GM21381 (cell line): ENCODE measurements at regions not wholly inside any gene's neighbourhood (a gene's known extent, or its start where the extent isn't known, plus 50 kb on each side); places are given as distances from the start of the nearest gene placed in this dataset.

Source experiments
- ATAC-seq: cut with Tn5 transposase; IDR thresholded peaks from one replicate; pipeline ENCODE4 v1.9.1; 2021; ENCODE audit warnings: mild to moderate bottlenecking, moderate library complexity; ENCODE audit not compliant: unreplicated experiment

DNA sequence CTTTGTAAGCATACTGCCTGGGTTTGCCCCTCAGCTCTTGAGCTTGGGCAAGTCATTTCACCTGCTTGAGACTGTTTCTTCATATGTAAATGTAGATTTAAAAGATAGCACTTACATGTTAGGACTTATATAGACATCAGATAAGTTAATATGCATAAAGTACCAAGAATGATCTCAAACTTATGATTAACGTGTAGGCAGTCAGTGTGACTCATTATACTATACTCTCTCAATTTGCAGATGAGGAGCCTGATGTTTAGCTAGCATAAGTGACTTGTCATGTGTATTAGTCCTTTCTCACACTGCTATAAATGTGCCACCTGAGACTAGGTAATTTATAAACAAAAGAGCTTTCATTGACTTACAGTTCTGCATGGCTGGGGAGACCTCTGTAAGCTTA lies 690.5 kb downstream of the KCNJ2 start:
- no peak for ATAC-seq

DNA sequence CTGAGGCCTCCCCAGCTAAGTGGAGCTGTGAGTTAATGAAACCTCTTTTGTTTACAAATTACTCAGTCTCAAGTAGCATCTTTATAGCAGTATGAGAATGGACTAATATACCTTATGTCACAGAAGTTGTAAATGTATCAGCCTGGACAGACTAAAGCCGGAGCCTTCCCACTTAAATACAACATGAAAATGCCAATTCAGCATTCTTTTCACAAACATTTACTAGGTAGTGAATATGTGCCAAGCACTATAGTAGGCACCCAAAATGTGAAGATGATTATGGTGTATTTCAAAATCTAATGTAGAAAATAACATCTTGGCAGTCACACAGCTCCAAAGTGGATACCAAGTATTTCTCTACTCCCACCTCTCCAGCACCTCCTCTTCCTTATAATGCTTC lies 693.0 kb downstream of the KCNJ2 start:
- no peak for ATAC-seq

GRCh38 chr17:70863436-70864248 lies 694.3 kb downstream of the KCNJ2 start:
- ATAC-seq = no peak

GRCh38 chr17:70865993-70866804 lies 696.9 kb downstream of the KCNJ2 start:
- ATAC-seq = no peak

DNA sequence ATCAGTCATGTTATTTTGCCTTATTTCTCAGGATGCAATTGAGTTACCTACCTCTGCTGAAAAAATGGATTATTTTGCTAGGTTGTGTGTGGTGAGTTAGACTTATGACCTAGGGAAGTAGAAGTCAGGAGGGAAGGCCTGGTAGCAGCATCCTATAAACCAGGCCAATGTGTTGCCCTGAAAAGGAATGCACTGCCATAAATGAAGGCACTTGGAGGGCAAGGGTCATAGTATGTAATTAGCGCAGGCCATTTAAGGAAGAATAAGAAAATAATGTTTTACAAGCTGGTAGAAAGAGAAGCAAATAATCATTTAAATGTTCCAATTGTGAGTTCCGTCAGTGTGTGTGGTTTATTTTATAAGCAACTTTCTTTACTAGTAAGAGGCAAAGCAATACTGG lies 698.8 kb downstream of the KCNJ2 start:
- no peak for ATAC-seq

DNA sequence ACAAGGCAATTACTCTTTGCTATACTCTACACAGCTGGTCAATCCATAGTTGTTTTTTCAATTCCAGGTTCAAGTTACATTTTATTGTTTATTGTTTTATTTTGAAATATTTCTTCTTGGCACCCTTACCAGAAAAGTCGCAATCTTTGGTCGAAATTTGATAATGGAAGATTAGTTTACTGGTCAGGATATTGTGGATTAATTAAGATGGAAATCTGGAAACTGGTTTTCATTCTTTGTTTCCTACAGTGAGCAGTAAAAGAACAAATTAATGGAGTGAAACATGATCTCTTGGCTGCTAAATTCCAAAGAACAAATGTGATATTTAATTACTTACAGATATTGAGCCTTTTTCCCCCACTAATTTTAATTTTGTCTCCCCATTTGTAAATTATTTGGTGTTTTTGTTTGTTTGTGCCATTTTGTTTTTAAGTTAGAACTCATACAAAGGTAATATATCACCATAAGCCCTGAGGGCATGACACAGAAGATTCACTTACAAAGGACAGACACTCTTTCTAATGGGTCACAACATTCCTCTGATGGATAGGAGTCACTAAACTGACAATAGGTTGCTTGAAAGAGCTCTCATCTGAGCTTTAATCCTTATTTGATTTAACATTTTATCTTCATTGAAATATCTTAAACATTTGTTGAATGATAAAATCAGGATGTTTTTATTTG lies 700.2 kb downstream of the KCNJ2 start:
- ATAC-seq = no peak

GRCh38 chr17:70871180-70871818 lies 702.0 kb downstream of the KCNJ2 start:
- no peak for ATAC-seq

DNA sequence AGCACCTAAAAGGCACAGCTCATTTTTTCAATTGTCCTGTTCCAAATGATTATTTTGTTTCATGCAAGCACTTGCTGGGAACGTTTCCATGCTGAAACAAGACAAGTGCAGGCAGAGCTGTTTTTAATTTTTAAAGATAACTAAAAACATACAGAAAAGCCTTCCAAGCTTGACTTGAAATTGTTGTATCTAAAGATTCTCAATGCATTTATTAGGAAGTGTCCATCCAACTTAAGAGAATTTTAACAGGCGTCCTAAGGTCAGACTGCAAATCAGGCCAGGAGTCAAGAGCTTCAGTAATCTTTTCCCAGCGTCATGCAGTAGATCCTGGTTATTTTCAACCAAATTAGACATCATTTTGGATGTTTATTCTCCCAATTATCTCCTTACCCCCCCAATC lies 702.8 kb downstream of the KCNJ2 start:
- ATAC-seq = no peak

DNA sequence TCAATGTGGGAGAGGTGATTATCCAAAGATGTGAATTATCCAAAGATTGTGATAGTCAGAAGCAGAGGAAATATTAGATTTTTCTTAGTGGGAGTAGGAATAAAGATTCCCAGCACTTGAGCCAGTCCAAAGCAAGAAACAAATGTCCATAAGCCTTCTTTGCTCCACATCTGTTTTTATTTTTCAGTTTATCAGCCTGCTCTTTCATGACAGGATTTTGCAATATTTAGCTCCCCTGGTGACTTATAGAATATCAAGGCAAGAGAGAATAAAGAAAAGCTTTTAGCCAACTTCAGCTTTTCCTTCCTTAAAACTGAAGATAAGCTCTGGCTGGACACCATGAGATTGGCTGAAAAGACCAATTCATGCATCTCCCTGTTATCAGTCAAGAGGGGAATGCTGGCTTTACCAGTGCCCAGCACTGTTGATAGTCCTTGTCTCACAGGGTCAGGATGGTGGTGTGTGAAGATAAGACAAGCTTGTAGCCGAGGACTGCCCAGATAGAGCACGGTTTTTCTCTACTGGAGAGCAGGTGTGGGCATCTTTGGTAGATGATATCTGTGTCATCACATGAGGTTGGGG lies 706.5 kb downstream of the KCNJ2 start:
- ATAC-seq = no peak

DNA sequence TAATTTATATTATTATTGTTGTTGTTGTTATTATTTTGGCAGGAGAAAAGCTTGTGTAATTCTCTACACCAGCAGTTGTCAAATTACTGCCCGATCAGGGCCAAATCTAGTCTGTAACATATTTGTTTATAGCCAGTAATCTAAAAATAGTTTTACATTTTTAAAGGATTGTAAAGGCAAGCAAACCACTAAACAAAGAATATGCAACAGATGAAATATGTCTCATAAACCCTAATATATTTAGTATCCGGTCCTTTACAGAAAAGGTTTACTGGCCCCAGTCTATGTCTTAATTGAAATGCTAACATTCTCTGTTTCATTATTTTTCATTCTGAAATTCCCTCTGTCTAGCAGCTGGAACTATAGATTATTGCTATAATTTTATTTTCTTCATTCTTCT lies 709.5 kb downstream of the KCNJ2 start:
- no peak for ATAC-seq

DNA sequence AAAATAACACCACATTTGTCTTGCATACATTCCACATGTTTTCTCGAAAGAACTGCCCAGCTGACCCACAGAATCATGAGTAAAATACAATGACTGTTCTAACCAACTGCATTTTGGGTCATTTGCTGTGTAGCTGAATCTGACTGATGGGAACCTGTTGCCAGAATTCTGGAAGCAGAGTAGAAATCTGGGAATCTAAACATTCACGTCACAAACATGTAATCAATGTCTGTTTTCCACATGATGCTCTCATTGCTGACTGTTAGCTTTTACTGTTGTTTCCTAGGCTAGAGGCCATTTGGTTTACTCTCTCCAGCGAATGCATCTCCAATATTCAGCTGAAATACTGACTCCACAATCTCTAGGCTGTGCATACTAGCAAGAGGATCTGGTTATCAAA lies 710.1 kb downstream of the KCNJ2 start:
- ATAC-seq = no peak

GRCh38 chr17:70881093-70881492 lies 711.8 kb downstream of the KCNJ2 start:
- ATAC-seq = no peak

DNA sequence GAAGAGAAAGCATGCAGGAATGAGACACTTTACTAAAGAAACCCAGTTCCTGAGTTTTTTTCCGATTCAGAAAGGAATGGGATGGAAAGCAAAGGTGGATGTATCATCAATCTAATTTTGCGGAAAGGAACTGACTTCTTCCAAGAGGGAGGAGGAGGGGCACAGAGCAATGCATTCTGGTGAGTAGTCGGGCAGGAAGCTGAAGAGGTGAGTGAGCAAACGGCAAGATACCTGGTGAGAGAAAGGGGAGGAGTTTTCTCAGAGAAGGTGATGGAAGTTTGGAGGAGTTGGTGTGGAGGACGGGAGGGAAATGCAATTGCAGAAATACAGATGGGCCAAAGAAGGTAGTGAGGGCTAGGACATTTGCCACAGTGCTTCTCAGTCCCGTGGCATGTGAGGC lies 713.2 kb downstream of the KCNJ2 start:
- ATAC-seq = no peak

- no peak for ATAC-seq
Measured at GRCh38 chr17:70886648-70887047, 717.3 kb downstream of the KCNJ2 start.

GRCh38 chr17:70888324-70888723 lies 719.0 kb downstream of the KCNJ2 start:
- ATAC-seq = no peak

DNA sequence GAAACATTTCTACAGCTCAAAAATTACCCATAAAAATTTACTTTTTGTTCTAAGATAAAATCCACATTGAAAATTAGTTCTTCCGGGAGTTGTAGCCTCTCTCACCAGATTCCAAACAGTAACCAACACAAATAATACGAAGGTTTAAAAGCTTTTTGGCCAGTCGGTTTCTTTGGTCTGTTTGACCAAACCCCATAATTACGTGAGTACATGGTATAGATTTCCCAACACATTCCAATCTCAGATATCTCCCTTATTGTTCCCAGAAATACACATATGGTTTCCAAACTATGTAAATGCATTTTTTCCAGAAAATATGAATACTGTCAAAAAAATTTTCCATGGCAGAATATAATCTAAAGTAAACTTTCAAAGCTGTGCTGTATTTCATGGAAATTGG lies 722.0 kb downstream of the KCNJ2 start:
- ATAC-seq = no peak

DNA sequence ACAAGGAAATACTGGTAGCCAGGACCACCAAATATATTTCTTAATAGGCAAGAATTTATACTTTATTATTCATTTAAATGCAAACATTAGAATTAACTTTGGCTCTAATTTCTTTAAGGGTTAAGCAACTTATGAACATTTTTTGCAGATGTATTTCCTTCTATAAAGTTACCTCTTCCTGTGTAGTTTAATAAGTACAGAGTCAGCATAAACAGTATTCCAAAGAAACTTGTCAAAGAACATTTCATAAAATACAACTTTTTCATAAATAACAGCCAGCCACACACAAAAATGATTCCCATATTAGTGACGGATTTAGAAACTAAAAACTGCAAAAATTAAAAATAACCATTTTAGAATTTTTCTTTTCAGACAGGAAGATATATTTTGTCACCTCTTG lies 723.2 kb downstream of the KCNJ2 start:
- no peak for ATAC-seq

- no peak for ATAC-seq
Measured at GRCh38 chr17:70896843-70897242, 727.5 kb downstream of the KCNJ2 start.

DNA sequence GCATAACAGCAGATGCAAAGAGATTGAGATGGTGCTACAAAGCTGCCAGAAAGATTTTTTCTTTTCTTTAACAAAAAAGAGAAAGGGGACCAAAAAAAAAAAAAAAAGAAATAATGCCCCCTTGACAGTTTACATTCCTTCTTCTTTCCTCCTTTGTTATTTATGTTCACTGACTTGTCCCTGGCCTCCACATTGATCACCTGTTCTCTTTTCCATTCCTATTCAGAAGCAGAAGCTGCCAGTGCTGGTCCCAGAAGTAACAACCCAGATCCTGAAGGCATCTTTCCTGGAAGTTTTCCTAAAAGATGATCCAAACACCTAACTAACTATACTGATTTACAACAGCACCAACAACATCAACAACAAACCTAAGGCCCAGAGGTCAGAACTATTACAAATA lies 728.1 kb downstream of the KCNJ2 start:
- ATAC-seq = no peak

- ATAC-seq = no peak
Measured at GRCh38 chr17:70901870-70902269, 732.5 kb downstream of the KCNJ2 start.

DNA sequence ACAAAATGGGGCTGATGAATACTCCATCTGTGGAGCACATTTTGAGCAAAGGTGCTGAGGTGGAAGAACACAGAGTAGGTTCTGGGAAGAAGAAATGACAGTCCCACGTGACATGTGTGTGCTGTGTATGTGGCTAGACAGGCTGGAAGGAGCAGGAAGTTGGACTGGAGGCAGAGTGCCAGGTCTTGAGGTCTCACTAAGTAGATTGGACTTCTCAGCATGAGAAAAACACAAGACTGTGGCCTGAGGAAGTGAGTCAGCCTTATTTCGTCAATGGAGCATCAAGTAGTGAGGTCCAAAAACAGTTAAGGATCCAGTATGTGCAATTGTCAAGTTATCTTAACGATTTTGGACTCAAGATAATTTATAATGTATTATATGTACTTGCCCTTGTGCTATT lies 736.5 kb downstream of the KCNJ2 start:
- ATAC-seq = no peak
